K562 (cell line): ENCODE measurements at regions not wholly inside any gene's neighbourhood (a gene's known extent, or its start where the extent isn't known, plus 50 kb on each side); places are given as distances from the start of the nearest gene placed in this dataset.

Experiments used
- ATAC-seq: fragments of 200-7000 bp; cut with Tn5 transposase; 3 replicates; pipeline ENCODE4 v1.9.1; 2020; ENCODE audit warnings: moderate library complexity
- BruUV-seq: library from RNA; stranded (reverse); fragments of 400-500 nt; replicated peaks from 2 replicates; lab custom pipeline; 2021; lab: Mats Ljungman, UMichigan
- CTCF ChIA-PET: fragments of 300-600 bp; formaldehyde crosslinking; extraction: SDS; loops from one replicate; lab custom pipeline; 2021; ENCODE audit warnings: low intra/inter-chr PET ratio; lab: Yijun Ruan, JAX
- POLR2A ChIA-PET: fragments of 300-600, 350-650 bp; sonication (Branson Sonifier 250); formaldehyde crosslinking; extraction: SDS; loops from one replicate; lab custom pipeline; 2021; ENCODE audit warnings: antibody characterized with exemption, inconsistent platforms; lab: Yijun Ruan, JAX
- DNase-seq, 4 experiments: peaks; one replicate each; pipeline versions ENCODE4 v3.0.0 to v3.0.0-alpha.2; 2011 to 2018; ENCODE audit warnings: low spot score in 3 of 4, mixed read lengths in 3 of 4; ENCODE audit errors: extremely low read depth in 1 of 4
- FAIRE-seq: peaks from 2 replicates; lab custom pipeline; 2011; peaks lifted over from hg19 to GRCh38; lab: Jason Lieb, UNC
- H2AFZ ChIP-seq: 2 replicates; pipeline ENCODE4 v1.6.0; 2011; ENCODE audit warnings: low read depth, low read length, control low read depth, inconsistent platforms
- H3K27ac ChIP-seq: fragments of 200-600 bp; 3 replicates; pipeline ENCODE4 v1.8.0; 2011; ENCODE audit warnings: low read depth, mild to moderate bottlenecking, control low read depth, inconsistent platforms, low read length, moderate library complexity, mixed read lengths; ENCODE audit errors: extremely low read depth
- H3K27me3 ChIP-seq, 2 experiments: fragments of 300-600 bp in 1 of 2; 2 replicates in 1 of 2; 3 replicates in 1 of 2; pipeline versions ENCODE4 v1.6.0 to v1.8.0; 2011; ENCODE audit warnings: inconsistent platforms in 2 of 2, low read length in 2 of 2, mild to moderate bottlenecking in 1 of 2, mixed read lengths in 1 of 2, moderate library complexity in 1 of 2; ENCODE audit not compliant: control insufficient read depth in 2 of 2, insufficient read depth in 2 of 2
- H3K36me3 ChIP-seq: fragments of 300-600 bp; 3 replicates; pipeline ENCODE4 v1.8.0; 2011; ENCODE audit warnings: mild to moderate bottlenecking, low read length, inconsistent platforms; ENCODE audit not compliant: control insufficient read depth, insufficient read depth
- H3K4me1 ChIP-seq, 2 experiments: fragments of 200-600 bp in 1 of 2; replicated peaks in 1 of 2; 2 replicates in 1 of 2; 3 replicates in 1 of 2; pipeline versions ENCODE4 v1.5.1 to v1.8.0; 2011; ENCODE audit warnings: inconsistent platforms in 2 of 2, low read length in 2 of 2, mild to moderate bottlenecking in 1 of 2, mixed read lengths in 1 of 2, moderate library complexity in 1 of 2; ENCODE audit not compliant: control insufficient read depth in 2 of 2, insufficient read depth in 2 of 2
- H3K4me2 ChIP-seq: 2 replicates; pipeline ENCODE4 v1.6.1; 2011; ENCODE audit warnings: low read length, control low read depth, inconsistent platforms, mixed read lengths; ENCODE audit not compliant: insufficient read depth
- H3K4me3 ChIP-seq: fragments of 200-600 bp; sonication (generic), shearing (Covaris generic); 2 replicates; pipeline ENCODE4 v1.5.1; 2016; ENCODE audit warnings: control low read depth, inconsistent platforms
- H3K79me2 ChIP-seq: fragments of 200-600 bp; 3 replicates; pipeline ENCODE4 v1.8.0; 2011; ENCODE audit warnings: low read length, inconsistent platforms; ENCODE audit not compliant: control insufficient read depth, insufficient read depth
- H3K9ac ChIP-seq, 2 experiments: 2 replicates each; pipeline versions ENCODE4 v1.6.0 to v1.6.1; 2011; ENCODE audit warnings: low read depth in 2 of 2, low read length in 2 of 2, control low read depth in 1 of 2, inconsistent platforms in 1 of 2, mild to moderate bottlenecking in 1 of 2, mixed read lengths in 1 of 2; ENCODE audit not compliant: insufficient read depth in 1 of 2
- H3K9me1 ChIP-seq: one replicate; pipeline ENCODE4 v1.6.0; 2011; ENCODE audit warnings: inconsistent platforms, mild to moderate bottlenecking, low read length, moderate library complexity; ENCODE audit not compliant: control insufficient read depth, insufficient read depth
- H3K9me3 ChIP-seq: replicated peaks from 2 replicates; pipeline ENCODE4 v1.5.1; 2011; ENCODE audit warnings: low read depth, low read length, inconsistent platforms; ENCODE audit not compliant: control insufficient read depth, insufficient read depth
- H4K20me1 ChIP-seq: replicated peaks from 2 replicates; pipeline ENCODE4 v1.6.1; 2011; ENCODE audit warnings: low read length, inconsistent platforms, mixed read lengths; ENCODE audit not compliant: control insufficient read depth, insufficient read depth
- CBFA2T2 ChIP-seq: fragments of 450-650 bp; conservative IDR thresholded peaks from 2 replicates; pipeline ENCODE4 v1.6.1; 2017; ENCODE audit warnings: mild to moderate bottlenecking
- CHD4 ChIP-seq: fragments of 200-600 bp; sonication (generic); IDR thresholded peaks from 3 replicates; pipeline ENCODE4 v1.6.1; 2012; ENCODE audit warnings: low read depth, mild to moderate bottlenecking, mixed read lengths, low read length, inconsistent platforms; ENCODE audit not compliant: insufficient read depth, insufficient replicate concordance, poor library complexity, severe bottlenecking
- ILF3 ChIP-seq: fragments of 450-650 bp; IDR thresholded peaks from 2 replicates; pipeline ENCODE4 v1.6.1; 2018; ENCODE audit warnings: antibody characterized with exemption, mild to moderate bottlenecking, moderate library complexity, borderline replicate concordance
- MCM5 ChIP-seq: fragments of 450-650 bp; IDR thresholded peaks from 2 replicates; pipeline ENCODE4 v1.6.1; 2016; ENCODE audit warnings: low read depth
- RFX7 ChIP-seq: fragments of 250-450 bp; sonication (Bioruptor Pico); IDR thresholded peaks from 2 replicates; pipeline ENCODE4 v1.5.1; 2021; ENCODE audit warnings: mild to moderate bottlenecking
- SETDB1 ChIP-seq: IDR thresholded peaks from one replicate; pipeline ENCODE4 v1.6.1; 2012; ENCODE audit warnings: low read length, control low read depth, inconsistent platforms
- TSC22D4 ChIP-seq: fragments of 450-650 bp; IDR thresholded peaks from 2 replicates; pipeline ENCODE4 v1.6.1; 2016; ENCODE audit warnings: missing genetic modification characterization, missing biosample characterization, control low read depth
- ZNF184 ChIP-seq: sonication (generic); formaldehyde crosslinking; IDR thresholded peaks from 2 replicates; pipeline ENCODE4 v1.5.0; 2020; ENCODE audit warnings: missing genetic modification reagents
- ZNF354B ChIP-seq: fragments of 250-450 bp; sonication (Bioruptor Pico); IDR thresholded peaks from 2 replicates; pipeline ENCODE4 v1.4.0; 2020
- ZNF445 ChIP-seq: fragments of 250-450 bp; sonication (Bioruptor Pico); IDR thresholded peaks from 2 replicates; pipeline ENCODE4 v1.4.0; 2020; ENCODE audit warnings: low read depth, mild to moderate bottlenecking, moderate library complexity
- ZNF57 ChIP-seq: fragments of 450-650 bp; formaldehyde crosslinking; IDR thresholded peaks from 2 replicates; pipeline ENCODE4 v1.4.0; 2020; ENCODE audit warnings: mild to moderate bottlenecking, moderate library complexity
- ZNF589 ChIP-seq: fragments of 200-800 bp; sonication (Bioruptor generic); IDR thresholded peaks from 2 replicates; pipeline ENCODE4 v1.6.1; 2016; ENCODE audit warnings: low read depth, missing genetic modification characterization, missing compliant biosample characterization
- ZNF778 ChIP-seq: fragments of 450-650 bp; formaldehyde crosslinking; IDR thresholded peaks from 2 replicates; pipeline ENCODE4 v1.4.0; 2020; ENCODE audit warnings: mild to moderate bottlenecking, moderate library complexity
- WGBS: fragments of 100-300 bp; shearing (Covaris generic); methylation state at CpG from one replicate; pipeline ENCODE4 v1.1.6; 2016; ENCODE audit warnings: low coverage, mixed read lengths; ENCODE audit not compliant: insufficient coverage; ENCODE audit errors: missing lambda C conversion rate; 5-methylcytosine and 5-hydroxymethylcytosine counted together
- in situ Hi-C: fragments of 300-500 bp; cut with MboI; formaldehyde crosslinking; loops from 4 replicates; pipeline ENCODE4 v1.15.0; 2018; ENCODE audit warnings: inconsistent platforms, mixed read lengths
- intact Hi-C: fragments of 100-400 bp; cut with micrococcal nuclease; formaldehyde crosslinking; loops from 2 replicates; pipeline ENCODE4 v1.14.2; 2022
- TF ChIP-seq, protein P1 (sequence below): IDR thresholded peaks from 3 replicates; pipeline ENCODE4 v1.6.1; 2011; ENCODE audit warnings: borderline replicate concordance, mild to moderate bottlenecking; ENCODE audit not compliant: insufficient read length, insufficient read depth
- TF ChIP-seq, protein P2 (sequence below): fragments of 250-450 bp; sonication (Bioruptor Pico); IDR thresholded peaks from 2 replicates; pipeline ENCODE4 v1.4.0; 2020; ENCODE audit warnings: borderline replicate concordance
- TF ChIP-seq, protein P3 (sequence below): fragments of 250-450 bp; sonication (Bioruptor Pico); IDR thresholded peaks from 2 replicates; pipeline ENCODE4 v1.8.0; 2021; ENCODE audit warnings: moderate library complexity, mild to moderate bottlenecking, inconsistent platforms
- TF ChIP-seq, protein P4 (sequence below): fragments of 250-450 bp; sonication (Bioruptor Pico); IDR thresholded peaks from 2 replicates; pipeline ENCODE4 v1.5.0; 2020; ENCODE audit warnings: mild to moderate bottlenecking, borderline replicate concordance
- TF ChIP-seq, protein P5 (sequence below): sonication (generic); formaldehyde crosslinking; IDR thresholded peaks from 2 replicates; pipeline ENCODE4 v1.8.0; 2022; ENCODE audit warnings: mild to moderate bottlenecking, missing genetic modification reagents

DNA sequence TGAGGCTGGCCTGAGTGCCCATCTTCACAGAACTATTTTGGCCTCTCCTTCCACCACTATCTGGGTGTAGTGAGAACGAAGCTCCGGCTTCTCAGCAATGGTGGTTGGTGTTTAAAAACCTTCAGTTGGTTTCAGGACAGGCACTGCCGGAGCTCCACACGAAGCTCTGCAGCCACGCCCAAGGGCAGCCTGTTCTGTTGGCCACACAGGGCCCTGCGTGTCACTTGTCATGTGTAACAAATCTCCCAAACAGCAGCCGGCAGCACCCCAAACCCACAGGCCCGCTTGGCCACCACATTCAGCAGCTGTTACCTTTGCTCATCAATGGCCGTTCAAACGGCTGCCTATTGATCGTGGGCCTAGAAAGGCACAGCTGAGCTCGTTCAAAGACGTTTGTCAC lies 97.5 kb downstream of the ERMARD start:
- no peak overlapping the region for H3K4me3 ChIP-seq
- peaks cover 0 to 8% of the 10 kb centered on the region in 2 experiments; a peak in 2 of 5 replicates for H3K4me1 ChIP-seq
- ChIA-PET POLR2A (interaction anchor here (0.6 to 0.7 kb wide), 2 partner anchors 60 to 317 kb away, joined by 3 read pairs; no protein-coding TSS in a partner anchor), CTCF (no interaction called here)
- BruUV-seq: no TSS peak
- in situ Hi-C loops (no loop called here), intact Hi-C loops (no loop called here)
- FAIRE-seq (no peak), ATAC-seq (no peak), DNase-seq (no peak)
- H3K27me3 ChIP-seq: peaks cover 50 to 90% of the 10 kb centered on the region in 2 experiments; a peak in 4 of 5 replicates
- peak overlapping the region; percentile 43; the same call in 1 of the 2 replicates for H3K4me2 ChIP-seq
- H4K20me1 ChIP-seq: no peaks in the 10 kb centered on the region; the same call in none of the 2 replicates
- no peaks in the 10 kb centered on the region for H3K36me3 ChIP-seq
- H3K27ac ChIP-seq: no peak overlapping the region
- H3K79me2 ChIP-seq: no peaks in the 10 kb centered on the region
- H3K9me3 ChIP-seq: no peaks in the 10 kb centered on the region; the same call in 1 of the 2 replicates
- peak overlapping the region; percentile 14; the same call in 1 of the 2 replicates for H2AFZ ChIP-seq
- H3K9ac ChIP-seq: no peak overlapping the region
- H3K9me1 ChIP-seq: no peaks in the 10 kb centered on the region
- 5% methylated on average over 13 of the region's 13 CpGs for WGBS
- no peak for TF ChIP-seq CHD4
- TF ChIP-seq, protein P1, sequence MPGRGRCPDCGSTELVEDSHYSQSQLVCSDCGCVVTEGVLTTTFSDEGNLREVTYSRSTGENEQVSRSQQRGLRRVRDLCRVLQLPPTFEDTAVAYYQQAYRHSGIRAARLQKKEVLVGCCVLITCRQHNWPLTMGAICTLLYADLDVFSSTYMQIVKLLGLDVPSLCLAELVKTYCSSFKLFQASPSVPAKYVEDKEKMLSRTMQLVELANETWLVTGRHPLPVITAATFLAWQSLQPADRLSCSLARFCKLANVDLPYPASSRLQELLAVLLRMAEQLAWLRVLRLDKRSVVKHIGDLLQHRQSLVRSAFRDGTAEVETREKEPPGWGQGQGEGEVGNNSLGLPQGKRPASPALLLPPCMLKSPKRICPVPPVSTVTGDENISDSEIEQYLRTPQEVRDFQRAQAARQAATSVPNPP: no peak
- no peak for TF ChIP-seq TSC22D4 (tag)
- no peak for TF ChIP-seq ZNF184 (CRISPR knock-in tag)
- TF ChIP-seq, protein P2, sequence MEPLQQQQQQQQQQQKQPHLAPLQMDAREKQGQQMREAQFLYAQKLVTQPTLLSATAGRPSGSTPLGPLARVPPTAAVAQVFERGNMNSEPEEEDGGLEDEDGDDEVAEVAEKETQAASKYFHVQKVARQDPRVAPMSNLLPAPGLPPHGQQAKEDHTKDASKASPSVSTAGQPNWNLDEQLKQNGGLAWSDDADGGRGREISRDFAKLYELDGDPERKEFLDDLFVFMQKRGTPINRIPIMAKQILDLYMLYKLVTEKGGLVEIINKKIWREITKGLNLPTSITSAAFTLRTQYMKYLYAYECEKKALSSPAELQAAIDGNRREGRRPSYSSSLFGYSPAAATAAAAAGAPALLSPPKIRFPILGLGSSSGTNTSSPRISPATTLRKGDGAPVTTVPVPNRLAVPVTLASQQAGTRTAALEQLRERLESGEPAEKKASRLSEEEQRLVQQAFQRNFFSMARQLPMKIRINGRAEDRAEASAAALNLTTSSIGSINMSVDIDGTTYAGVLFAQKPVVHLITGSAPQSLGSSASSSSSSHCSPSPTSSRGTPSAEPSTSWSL (CRISPR knock-in tag): no peak
- TF ChIP-seq ILF3: no peak
- no peak for TF ChIP-seq ZNF778 (CRISPR knock-in tag)
- TF ChIP-seq ZNF445 (CRISPR knock-in tag): no peak
- TF ChIP-seq ZNF589 (CRISPR knock-in tag): no peak
- TF ChIP-seq, protein P3, sequence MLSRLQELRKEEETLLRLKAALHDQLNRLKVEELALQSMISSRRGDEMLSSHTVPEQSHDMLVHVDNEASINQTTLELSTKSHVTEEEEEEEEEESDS (CRISPR knock-in tag): no peak
- TF ChIP-seq ZNF354B: no peak
- TF ChIP-seq, protein P4, sequence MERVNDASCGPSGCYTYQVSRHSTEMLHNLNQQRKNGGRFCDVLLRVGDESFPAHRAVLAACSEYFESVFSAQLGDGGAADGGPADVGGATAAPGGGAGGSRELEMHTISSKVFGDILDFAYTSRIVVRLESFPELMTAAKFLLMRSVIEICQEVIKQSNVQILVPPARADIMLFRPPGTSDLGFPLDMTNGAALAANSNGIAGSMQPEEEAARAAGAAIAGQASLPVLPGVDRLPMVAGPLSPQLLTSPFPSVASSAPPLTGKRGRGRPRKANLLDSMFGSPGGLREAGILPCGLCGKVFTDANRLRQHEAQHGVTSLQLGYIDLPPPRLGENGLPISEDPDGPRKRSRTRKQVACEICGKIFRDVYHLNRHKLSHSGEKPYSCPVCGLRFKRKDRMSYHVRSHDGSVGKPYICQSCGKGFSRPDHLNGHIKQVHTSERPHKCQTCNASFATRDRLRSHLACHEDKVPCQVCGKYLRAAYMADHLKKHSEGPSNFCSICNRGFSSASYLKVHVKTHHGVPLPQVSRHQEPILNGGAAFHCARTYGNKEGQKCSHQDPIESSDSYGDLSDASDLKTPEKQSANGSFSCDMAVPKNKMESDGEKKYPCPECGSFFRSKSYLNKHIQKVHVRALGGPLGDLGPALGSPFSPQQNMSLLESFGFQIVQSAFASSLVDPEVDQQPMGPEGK (CRISPR knock-in tag): no peak
- TF ChIP-seq, protein P5, sequence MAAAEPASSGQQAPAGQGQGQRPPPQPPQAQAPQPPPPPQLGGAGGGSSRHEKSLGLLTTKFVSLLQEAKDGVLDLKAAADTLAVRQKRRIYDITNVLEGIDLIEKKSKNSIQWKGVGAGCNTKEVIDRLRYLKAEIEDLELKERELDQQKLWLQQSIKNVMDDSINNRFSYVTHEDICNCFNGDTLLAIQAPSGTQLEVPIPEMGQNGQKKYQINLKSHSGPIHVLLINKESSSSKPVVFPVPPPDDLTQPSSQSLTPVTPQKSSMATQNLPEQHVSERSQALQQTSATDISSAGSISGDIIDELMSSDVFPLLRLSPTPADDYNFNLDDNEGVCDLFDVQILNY: no peak
- TF ChIP-seq SETDB1: no peak
- no peak for TF ChIP-seq CBFA2T2
- TF ChIP-seq RFX7: no peak
- TF ChIP-seq ZNF57 (CRISPR knock-in tag): no peak
- no peak for TF ChIP-seq MCM5
